ENCODE measurements at regions not wholly inside any gene's neighbourhood (a gene's known extent, or its start where the extent isn't known, plus 50 kb on each side); places are given as distances from the start of the nearest gene placed in this dataset.

GRCh38 chr15:55126111-55126510, 70.6 kb downstream of the RSL24D1 start:
- Histone ChIP-seq H3K36me3 (ENCODE audit: control insufficient read depth in 2 of 2, extremely low read depth in 1 of 2, insufficient read depth in 1 of 2, low read length in 1 of 2) (no peaks in the 10 kb centered on the region), H3K27ac (ENCODE audit: low read length) (no peak overlapping the region), H3K27me3 (replicated peaks in 1 of 2; ENCODE audit: control insufficient read depth in 2 of 2, extremely low read depth in 1 of 2, insufficient read depth in 2 of 2, low read length in 1 of 2) (no peaks in the 10 kb centered on the region), H3K4me1 (ENCODE audit: control insufficient read depth in 1 of 2, extremely low read depth in 1 of 2, insufficient read depth in 2 of 2, low read length in 2 of 2) (no peaks in the 10 kb centered on the region), H3K9me3 (no peaks in the 10 kb centered on the region), H3K4me3 (ENCODE audit: control insufficient read depth in 1 of 2, extremely low read depth in 1 of 2, low read length in 1 of 2) (no peak overlapping the region)
- Mint-ChIP-seq H3K27ac (no peak overlapping the region), H3K4me1 (no peaks in the 10 kb centered on the region), H3K9me3 (peaks cover under 1 to 6% (median 2%) of the 10 kb centered on the region in 3 donors), H3K4me3 (no peak overlapping the region), H3K36me3 (no peaks in the 10 kb centered on the region), H3K27me3 (peaks cover 12 to 14% of the 10 kb centered on the region in 2 donors)
- no peak for ATAC-seq (replicated peaks in 1 of 4)
- ChIA-PET CTCF (no interaction called here), POLR2A (no interaction called here)
- 56% methylated on average over 2 of the region's 3 CpGs for WGBS (ENCODE audit: insufficient coverage)
- no peak for DNase-seq

DNA sequence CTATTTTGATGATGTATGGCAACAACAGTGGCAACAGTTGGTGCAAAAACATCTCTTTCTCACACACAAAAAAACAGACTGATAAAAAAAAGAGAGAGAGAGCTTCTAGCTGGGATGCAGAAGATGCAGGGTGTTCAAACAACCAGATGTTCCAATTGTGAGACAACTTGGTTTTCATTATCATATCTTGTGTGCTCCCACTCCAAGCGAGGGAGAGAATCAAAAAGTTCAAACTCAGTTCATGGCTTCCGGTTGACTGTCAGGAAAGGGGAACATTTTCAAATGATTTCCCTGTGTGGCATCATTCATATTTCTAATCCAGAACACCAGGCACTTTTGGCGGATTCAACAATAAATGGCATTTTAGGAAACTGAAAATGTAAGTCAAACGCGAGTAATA, 72.1 kb downstream of the RSL24D1 start:
- POLR2A ChIA-PET: no interaction called here
- 80% methylated on average over 1 of the region's 5 CpGs for WGBS (ENCODE audit: insufficient coverage)
- Histone ChIP-seq H3K27ac (ENCODE audit: low read length) (no peak overlapping the region), H3K9me3 (no peaks in the 10 kb centered on the region), H3K4me1 (ENCODE audit: control insufficient read depth in 1 of 2, extremely low read depth in 1 of 2, insufficient read depth in 2 of 2, low read length in 2 of 2) (no peaks in the 10 kb centered on the region), H3K4me3 (ENCODE audit: control insufficient read depth in 1 of 2, extremely low read depth in 1 of 2, low read length in 1 of 2) (no peak overlapping the region), H3K36me3 (ENCODE audit: control insufficient read depth in 2 of 2, extremely low read depth in 1 of 2, insufficient read depth in 1 of 2, low read length in 1 of 2) (no peaks in the 10 kb centered on the region), H3K27me3 (replicated peaks in 1 of 2; ENCODE audit: control insufficient read depth in 2 of 2, extremely low read depth in 1 of 2, insufficient read depth in 2 of 2, low read length in 1 of 2) (no peaks in the 10 kb centered on the region)
- ATAC-seq (replicated peaks in 1 of 4) (no peak), DNase-seq (no peak)
- no peak overlapping the region for H3K27ac Mint-ChIP-seq
- H3K9me3 Mint-ChIP-seq: no peaks in the 10 kb centered on the region
- H3K27me3 Mint-ChIP-seq: peaks cover 7% of the 10 kb centered on the region in 2 donors
- CTCF ChIA-PET: no interaction called here
- H3K36me3 Mint-ChIP-seq: no peaks in the 10 kb centered on the region
- no peaks in the 10 kb centered on the region for H3K4me1 Mint-ChIP-seq
- H3K4me3 Mint-ChIP-seq: no peak overlapping the region

DNA sequence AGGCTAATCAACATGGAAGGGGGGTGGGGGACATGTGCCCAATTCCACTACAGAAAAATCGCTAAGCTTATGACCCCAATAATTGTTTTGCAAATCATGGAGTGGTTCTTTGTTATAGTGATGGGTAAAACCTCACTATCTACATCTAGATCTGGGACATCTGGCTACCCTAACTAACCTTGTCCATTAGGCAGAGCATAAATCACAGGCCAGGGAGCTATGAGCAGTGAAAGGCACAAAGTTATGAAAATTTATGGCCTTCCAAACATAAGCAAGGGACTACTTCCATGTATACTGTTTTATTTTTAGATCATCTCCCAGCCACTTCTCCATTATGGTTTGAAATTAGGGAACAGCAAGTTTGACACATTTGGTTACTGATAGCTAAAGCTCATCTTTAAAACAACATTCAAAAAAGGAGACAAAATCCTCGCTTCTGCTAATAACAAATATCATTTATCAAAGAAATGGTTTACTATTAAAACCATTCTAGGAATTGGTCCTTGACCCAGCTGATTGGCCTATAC, 78.3 kb downstream of the RSL24D1 start:
- Histone ChIP-seq H3K9me3 (no peaks in the 10 kb centered on the region), H3K27ac (ENCODE audit: low read length) (no peak overlapping the region), H3K27me3 (replicated peaks in 1 of 2; ENCODE audit: control insufficient read depth in 2 of 2, extremely low read depth in 1 of 2, insufficient read depth in 2 of 2, low read length in 1 of 2) (peaks cover 0 to 3% of the 10 kb centered on the region in 2 experiments), H3K4me1 (ENCODE audit: control insufficient read depth in 1 of 2, extremely low read depth in 1 of 2, insufficient read depth in 2 of 2, low read length in 2 of 2) (no peaks in the 10 kb centered on the region), H3K4me3 (ENCODE audit: control insufficient read depth in 1 of 2, extremely low read depth in 1 of 2, low read length in 1 of 2) (no peak overlapping the region), H3K36me3 (ENCODE audit: control insufficient read depth in 2 of 2, extremely low read depth in 1 of 2, insufficient read depth in 1 of 2, low read length in 1 of 2) (no peaks in the 10 kb centered on the region)
- DNase-seq (no peak), ATAC-seq (replicated peaks in 1 of 4) (no peak)
- Mint-ChIP-seq H3K4me3 (no peak overlapping the region), H3K36me3 (no peaks in the 10 kb centered on the region), H3K4me1 (no peaks in the 10 kb centered on the region), H3K9me3 (no peaks in the 10 kb centered on the region), H3K27ac (no peak overlapping the region), H3K27me3 (peaks cover 2 to 3% of the 10 kb centered on the region in 2 donors)
- POLR2A ChIA-PET: no interaction called here
- no CpG with 5 or more reads among the region's 2 CpGs for WGBS (ENCODE audit: insufficient coverage)
- CTCF ChIA-PET: no interaction called here

GRCh38 chr15:55116636-55117035, 80.1 kb downstream of the RSL24D1 start:
- H3K36me3 ChIP-seq (ENCODE audit: control insufficient read depth in 2 of 2, extremely low read depth in 1 of 2, insufficient read depth in 1 of 2, low read length in 1 of 2): no peaks in the 10 kb centered on the region
- POLR2A ChIA-PET: no interaction called here
- no peak overlapping the region for H3K4me3 ChIP-seq (ENCODE audit: control insufficient read depth in 1 of 2, extremely low read depth in 1 of 2, low read length in 1 of 2)
- Mint-ChIP-seq H3K36me3 (no peaks in the 10 kb centered on the region), H3K4me1 (no peaks in the 10 kb centered on the region), H3K9me3 (no peaks in the 10 kb centered on the region), H3K27ac (no peak overlapping the region), H3K4me3 (no peak overlapping the region), H3K27me3 (peaks cover 0 to 1% of the 10 kb centered on the region in 2 donors)
- H3K9me3 ChIP-seq: no peaks in the 10 kb centered on the region
- WGBS (ENCODE audit: insufficient coverage): 90% methylated on average over 2 of the region's 2 CpGs
- DNase-seq: no peak
- no peak for ATAC-seq (replicated peaks in 1 of 4)
- peaks cover 0 to 11% of the 10 kb centered on the region in 2 experiments for H3K27me3 ChIP-seq (replicated peaks in 1 of 2; ENCODE audit: control insufficient read depth in 2 of 2, extremely low read depth in 1 of 2, insufficient read depth in 2 of 2, low read length in 1 of 2)
- H3K27ac ChIP-seq (ENCODE audit: low read length): no peak overlapping the region
- no peaks in the 10 kb centered on the region for H3K4me1 ChIP-seq (ENCODE audit: control insufficient read depth in 1 of 2, extremely low read depth in 1 of 2, insufficient read depth in 2 of 2, low read length in 2 of 2)
- CTCF ChIA-PET: no interaction called here

DNA sequence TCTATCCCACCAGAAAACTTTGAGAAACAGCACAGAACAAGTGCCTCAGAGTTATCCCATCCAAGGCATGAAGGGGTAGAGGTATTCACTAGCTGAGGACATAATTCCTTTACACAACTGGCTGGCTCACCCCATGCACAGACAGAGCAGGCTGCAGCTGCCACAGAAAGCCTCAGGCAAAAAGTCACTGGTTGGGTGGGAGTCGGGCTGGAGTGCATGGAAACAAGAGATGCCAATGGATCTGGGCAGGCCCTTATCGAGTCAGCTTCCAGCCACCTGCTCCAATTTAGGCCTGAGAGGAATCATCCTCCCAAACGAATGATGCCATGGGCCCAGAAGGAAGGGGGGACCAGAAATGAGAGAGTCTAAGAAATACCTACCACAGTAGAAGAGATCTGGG, 83.0 kb downstream of the RSL24D1 start:
- CTCF ChIA-PET: interaction anchor here in 1 of 2 donors (0.6 kb wide), 1 partner anchor 1233 kb away, joined by 3 read pairs; no protein-coding TSS in a partner anchor
- Histone ChIP-seq H3K9me3 (no peaks in the 10 kb centered on the region), H3K27ac (ENCODE audit: low read length) (no peak overlapping the region), H3K4me1 (ENCODE audit: control insufficient read depth in 1 of 2, extremely low read depth in 1 of 2, insufficient read depth in 2 of 2, low read length in 2 of 2) (no peaks in the 10 kb centered on the region), H3K36me3 (ENCODE audit: control insufficient read depth in 2 of 2, extremely low read depth in 1 of 2, insufficient read depth in 1 of 2, low read length in 1 of 2) (no peaks in the 10 kb centered on the region), H3K4me3 (ENCODE audit: control insufficient read depth in 1 of 2, extremely low read depth in 1 of 2, low read length in 1 of 2) (no peak overlapping the region), H3K27me3 (replicated peaks in 1 of 2; ENCODE audit: control insufficient read depth in 2 of 2, extremely low read depth in 1 of 2, insufficient read depth in 2 of 2, low read length in 1 of 2) (peaks cover 0 to 11% of the 10 kb centered on the region in 2 experiments)
- no peaks in the 10 kb centered on the region for H3K36me3 Mint-ChIP-seq
- ATAC-seq (replicated peaks in 1 of 4): no peak
- no peak overlapping the region for H3K4me3 Mint-ChIP-seq
- whole genome bisulfite sequencing (ENCODE audit: insufficient coverage): 49% methylated on average over 2 of the region's 3 CpGs
- H3K27me3 Mint-ChIP-seq: peaks cover 0 to 5% of the 10 kb centered on the region in 2 donors
- POLR2A ChIA-PET: no interaction called here
- no peaks in the 10 kb centered on the region for H3K4me1 Mint-ChIP-seq
- DNase-seq: no peak
- no peaks in the 10 kb centered on the region for H3K9me3 Mint-ChIP-seq
- no peak overlapping the region for H3K27ac Mint-ChIP-seq

DNA sequence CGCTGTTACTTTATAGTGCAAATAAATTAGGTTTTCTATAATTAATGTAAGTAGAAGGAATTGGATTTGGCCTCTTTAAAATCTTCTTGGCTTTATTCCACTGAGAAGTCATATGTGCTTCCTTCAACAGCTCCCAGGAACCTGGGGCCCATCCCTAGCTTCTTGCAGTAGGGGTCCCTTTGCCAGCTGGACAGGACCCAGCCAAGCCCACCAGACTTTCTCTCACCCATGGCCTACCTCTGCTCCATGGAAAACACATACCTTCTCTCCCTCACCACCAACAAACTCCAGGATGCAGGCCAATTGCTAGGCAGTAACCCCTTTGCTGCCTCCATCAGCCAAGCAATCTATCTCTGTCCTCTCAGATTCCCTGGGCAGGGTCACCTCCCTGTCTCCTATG, 84.0 kb downstream of the RSL24D1 start:
- ATAC-seq (replicated peaks in 1 of 4) (no peak), DNase-seq (no peak)
- ChIA-PET POLR2A (no interaction called here), CTCF (no interaction called here)
- no peak overlapping the region for H3K4me3 Mint-ChIP-seq
- no peak overlapping the region for H3K27ac Mint-ChIP-seq
- H3K36me3 Mint-ChIP-seq: no peaks in the 10 kb centered on the region
- no peaks in the 10 kb centered on the region for H3K9me3 Mint-ChIP-seq
- Histone ChIP-seq H3K4me3 (ENCODE audit: control insufficient read depth in 1 of 2, extremely low read depth in 1 of 2, low read length in 1 of 2) (no peak overlapping the region), H3K9me3 (no peaks in the 10 kb centered on the region), H3K27me3 (replicated peaks in 1 of 2; ENCODE audit: control insufficient read depth in 2 of 2, extremely low read depth in 1 of 2, insufficient read depth in 2 of 2, low read length in 1 of 2) (peaks cover 0 to 11% of the 10 kb centered on the region in 2 experiments), H3K27ac (ENCODE audit: low read length) (no peak overlapping the region), H3K36me3 (ENCODE audit: control insufficient read depth in 2 of 2, extremely low read depth in 1 of 2, insufficient read depth in 1 of 2, low read length in 1 of 2) (no peaks in the 10 kb centered on the region), H3K4me1 (ENCODE audit: control insufficient read depth in 1 of 2, extremely low read depth in 1 of 2, insufficient read depth in 2 of 2, low read length in 2 of 2) (no peaks in the 10 kb centered on the region)
- H3K4me1 Mint-ChIP-seq: no peaks in the 10 kb centered on the region
- WGBS (ENCODE audit: insufficient coverage): no CpG with 5 or more reads among the region's 1 CpG
- peaks cover 0 to 5% of the 10 kb centered on the region in 2 donors for H3K27me3 Mint-ChIP-seq

GRCh38 chr15:55110446-55110845, 86.3 kb downstream of the RSL24D1 start:
- Mint-ChIP-seq H3K4me1 (no peaks in the 10 kb centered on the region), H3K36me3 (no peaks in the 10 kb centered on the region), H3K9me3 (no peaks in the 10 kb centered on the region), H3K27ac (no peak overlapping the region), H3K4me3 (no peak overlapping the region), H3K27me3 (peaks cover 0 to 5% of the 10 kb centered on the region in 2 donors)
- H3K36me3 ChIP-seq (ENCODE audit: control insufficient read depth in 2 of 2, extremely low read depth in 1 of 2, insufficient read depth in 1 of 2, low read length in 1 of 2): no peaks in the 10 kb centered on the region
- WGBS (ENCODE audit: insufficient coverage): 44% methylated on average over 2 of the region's 3 CpGs
- H3K4me1 ChIP-seq (ENCODE audit: control insufficient read depth in 1 of 2, extremely low read depth in 1 of 2, insufficient read depth in 2 of 2, low read length in 2 of 2): no peaks in the 10 kb centered on the region
- ChIA-PET POLR2A (interaction anchor here in 1 of 2 donors (0.6 kb wide), 1 partner anchor 20 kb away, joined by 4 read pairs; no protein-coding TSS in a partner anchor), CTCF (no interaction called here)
- no peak overlapping the region for H3K27ac ChIP-seq (ENCODE audit: low read length)
- H3K27me3 ChIP-seq (replicated peaks in 1 of 2; ENCODE audit: control insufficient read depth in 2 of 2, extremely low read depth in 1 of 2, insufficient read depth in 2 of 2, low read length in 1 of 2): peaks cover 0 to 8% of the 10 kb centered on the region in 2 experiments
- DNase-seq (no peak), ATAC-seq (replicated peaks in 1 of 4) (no peak)
- H3K9me3 ChIP-seq: no peaks in the 10 kb centered on the region
- no peak overlapping the region for H3K4me3 ChIP-seq (ENCODE audit: control insufficient read depth in 1 of 2, extremely low read depth in 1 of 2, low read length in 1 of 2)

Measured in T-cell (primary cell).